ENCODE measurements at regions not wholly inside any gene's neighbourhood (a gene's known extent, or its start where the extent isn't known, plus 50 kb on each side); places are given as distances from the start of the nearest gene placed in this dataset.

GRCh38 chr2:47253447-47253846 is 77.1 kb upstream of the CALM2 start:
- TF ChIP-seq CTCF (IDR thresholded peaks at IDR 0.05): no peak
- no peak for TF ChIP-seq POLR2A (IDR thresholded peaks at IDR 0.05)
- no peak for TF ChIP-seq POLR2AphosphoS5 (IDR thresholded peaks at IDR 0.05)

Data from breast epithelium (tissue), 3 donors.